ENCODE measurements at regions not wholly inside any gene's neighbourhood (a gene's known extent, or its start where the extent isn't known, plus 50 kb on each side); places are given as distances from the start of the nearest gene placed in this dataset.

GRCh38 chr15:94856267-94856854 is 625.0 kb downstream of the MCTP2 start:
- TF ChIP-seq CTCF (IDR thresholded peaks at IDR 0.05), result no peak
- no peak for TF ChIP-seq ZFX (IDR thresholded peaks at IDR 0.05; ENCODE audit: borderline replicate concordance)

All from 22Rv1 (cell line).